NB4 (cell line): ENCODE measurements at regions not wholly inside any gene's neighbourhood (a gene's known extent, or its start where the extent isn't known, plus 50 kb on each side); places are given as distances from the start of the nearest gene placed in this dataset.

Experiments
- MYC ChIP-seq: IDR thresholded peaks from 2 replicates; pipeline ENCODE4 v1.6.1; 2011; ENCODE audit warnings: low read depth, low read length
- POLR2A ChIP-seq: IDR thresholded peaks from 2 replicates; pipeline ENCODE4 v1.6.1; 2011; ENCODE audit warnings: mild to moderate bottlenecking; ENCODE audit not compliant: insufficient read length; ENCODE audit errors: extremely low read depth
- TF ChIP-seq, protein P1 (sequence below): IDR thresholded peaks from one replicate; pipeline ENCODE4 v1.5.1; 2012; ENCODE audit warnings: low read depth, low read length
- TF ChIP-seq, protein P2 (sequence below): IDR thresholded peaks from 2 replicates; pipeline ENCODE4 v1.6.1; 2011; ENCODE audit warnings: low read depth, low read length

DNA sequence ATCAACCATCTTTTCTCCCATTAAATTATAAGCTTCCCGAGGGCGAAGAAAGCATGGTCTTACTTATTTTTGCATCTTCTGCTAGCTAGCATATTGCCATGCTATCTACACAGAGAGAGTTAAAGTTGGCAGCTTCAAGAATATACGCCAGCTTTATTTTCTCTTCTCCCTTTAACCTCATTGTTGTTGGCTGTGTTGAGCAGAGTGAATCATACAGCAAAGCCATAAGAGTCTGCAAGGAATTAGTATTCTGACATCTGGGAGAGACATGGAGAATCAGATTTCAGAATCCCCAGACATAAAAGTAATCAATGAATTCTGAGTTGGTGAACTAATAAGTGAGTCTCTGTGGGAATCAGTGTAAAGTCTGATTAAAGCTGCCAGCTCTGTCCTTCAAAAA, 649.6 kb upstream of the PTBP2 start:
- TF ChIP-seq, protein P1, sequence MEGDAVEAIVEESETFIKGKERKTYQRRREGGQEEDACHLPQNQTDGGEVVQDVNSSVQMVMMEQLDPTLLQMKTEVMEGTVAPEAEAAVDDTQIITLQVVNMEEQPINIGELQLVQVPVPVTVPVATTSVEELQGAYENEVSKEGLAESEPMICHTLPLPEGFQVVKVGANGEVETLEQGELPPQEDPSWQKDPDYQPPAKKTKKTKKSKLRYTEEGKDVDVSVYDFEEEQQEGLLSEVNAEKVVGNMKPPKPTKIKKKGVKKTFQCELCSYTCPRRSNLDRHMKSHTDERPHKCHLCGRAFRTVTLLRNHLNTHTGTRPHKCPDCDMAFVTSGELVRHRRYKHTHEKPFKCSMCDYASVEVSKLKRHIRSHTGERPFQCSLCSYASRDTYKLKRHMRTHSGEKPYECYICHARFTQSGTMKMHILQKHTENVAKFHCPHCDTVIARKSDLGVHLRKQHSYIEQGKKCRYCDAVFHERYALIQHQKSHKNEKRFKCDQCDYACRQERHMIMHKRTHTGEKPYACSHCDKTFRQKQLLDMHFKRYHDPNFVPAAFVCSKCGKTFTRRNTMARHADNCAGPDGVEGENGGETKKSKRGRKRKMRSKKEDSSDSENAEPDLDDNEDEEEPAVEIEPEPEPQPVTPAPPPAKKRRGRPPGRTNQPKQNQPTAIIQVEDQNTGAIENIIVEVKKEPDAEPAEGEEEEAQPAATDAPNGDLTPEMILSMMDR = no peak
- TF ChIP-seq, protein P2, sequence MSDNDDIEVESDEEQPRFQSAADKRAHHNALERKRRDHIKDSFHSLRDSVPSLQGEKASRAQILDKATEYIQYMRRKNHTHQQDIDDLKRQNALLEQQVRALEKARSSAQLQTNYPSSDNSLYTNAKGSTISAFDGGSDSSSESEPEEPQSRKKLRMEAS = no peak
- no peak for TF ChIP-seq MYC
- no peak for TF ChIP-seq POLR2A
